ENCODE measurements at regions not wholly inside any gene's neighbourhood (a gene's known extent, or its start where the extent isn't known, plus 50 kb on each side); places are given as distances from the start of the nearest gene placed in this dataset.

- DNase-seq: no peak
Measured at GRCh38 chr12:24116548-24116947, 167.1 kb upstream of the SOX5 start.

GRCh38 chr12:24113701-24114100 lies 164.2 kb upstream of the SOX5 start:
- DNase-seq: no peak

- no peak for DNase-seq
Measured at GRCh38 chr12:24111616-24112015, 162.1 kb upstream of the SOX5 start.

GRCh38 chr12:24111086-24111485 lies 161.6 kb upstream of the SOX5 start:
- no peak for DNase-seq

GRCh38 chr12:24109381-24110039 lies 160.0 kb upstream of the SOX5 start:
- peak; percentile 6 to 22 for DNase-seq

- no peak for DNase-seq
Measured at GRCh38 chr12:24102676-24103075, 153.2 kb upstream of the SOX5 start.

GRCh38 chr12:24099576-24099975 lies 150.1 kb upstream of the SOX5 start:
- no peak for DNase-seq

- no peak for DNase-seq
Measured at GRCh38 chr12:24095245-24095644, 145.8 kb upstream of the SOX5 start.

GRCh38 chr12:24089510-24089890 lies 140.0 kb upstream of the SOX5 start:
- no peak for DNase-seq

- no peak for DNase-seq
Measured at GRCh38 chr12:24088751-24089509, 139.5 kb upstream of the SOX5 start.

- no peak for DNase-seq
Measured at GRCh38 chr12:24087294-24087693, 137.8 kb upstream of the SOX5 start.

GRCh38 chr12:24084800-24085199 lies 135.3 kb upstream of the SOX5 start:
- no peak for DNase-seq

- DNase-seq: no peak
Measured at GRCh38 chr12:24083838-24084237, 134.4 kb upstream of the SOX5 start.

GRCh38 chr12:24081606-24082005 lies 132.1 kb upstream of the SOX5 start:
- DNase-seq: no peak

- no peak for DNase-seq
Measured at GRCh38 chr12:24081092-24081529, 131.6 kb upstream of the SOX5 start.

- no peak for DNase-seq
Measured at GRCh38 chr12:24080465-24080864, 131.0 kb upstream of the SOX5 start.

GRCh38 chr12:24079083-24079482 lies 129.6 kb upstream of the SOX5 start:
- no peak for DNase-seq

- no peak for DNase-seq
Measured at GRCh38 chr12:24078318-24078765, 128.9 kb upstream of the SOX5 start.

- no peak for DNase-seq
Measured at GRCh38 chr12:24077161-24077560, 127.7 kb upstream of the SOX5 start.

GRCh38 chr12:24075650-24076049 lies 126.2 kb upstream of the SOX5 start:
- no peak for DNase-seq

- DNase-seq: no peak
Measured at GRCh38 chr12:24073170-24073810, 123.8 kb upstream of the SOX5 start.

GRCh38 chr12:24072302-24072701 lies 122.8 kb upstream of the SOX5 start:
- no peak for DNase-seq

GRCh38 chr12:24071842-24072241 lies 122.4 kb upstream of the SOX5 start:
- DNase-seq: no peak

Data from NCI-H2081 (cell line).